Retina (tissue), 1 donor: ENCODE measurements at regions not wholly inside any gene's neighbourhood (a gene's known extent, or its start where the extent isn't known, plus 50 kb on each side); places are given as distances from the start of the nearest gene placed in this dataset.
A peak's percentile ranks its signal among the peaks of the same experiment; 100 is the strongest.
"Not testable (repeated sequence)": the region's sequence is repeated elsewhere in the genome, so short reads cannot be mapped to it uniquely, and the experiment has no call there.

Source experiments
- DNase-seq: peaks from one replicate; pipeline ENCODE4 v3.0.0-alpha.2; 2016

DNA sequence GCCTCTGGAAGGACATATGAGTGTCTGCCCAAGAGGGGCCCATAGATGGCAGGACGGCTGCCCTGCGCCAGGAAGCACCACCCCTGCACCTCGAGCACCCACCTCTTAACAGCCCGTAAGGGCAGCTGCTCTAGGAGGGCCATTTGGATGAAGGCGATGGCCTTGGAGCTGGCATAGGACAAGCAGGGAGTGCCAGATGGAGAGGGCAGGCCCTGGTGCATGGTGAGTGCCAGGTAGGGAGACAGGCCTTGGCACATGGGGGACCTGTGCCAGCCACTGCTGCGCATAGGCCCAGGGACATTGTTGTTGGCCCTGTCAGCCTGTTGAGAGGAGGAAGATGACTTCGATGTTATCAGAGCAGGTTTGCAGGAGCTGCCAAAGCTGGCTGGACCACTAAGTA lies 134.2 kb downstream of the SLC25A46 start:
- no peak for DNase-seq

DNA sequence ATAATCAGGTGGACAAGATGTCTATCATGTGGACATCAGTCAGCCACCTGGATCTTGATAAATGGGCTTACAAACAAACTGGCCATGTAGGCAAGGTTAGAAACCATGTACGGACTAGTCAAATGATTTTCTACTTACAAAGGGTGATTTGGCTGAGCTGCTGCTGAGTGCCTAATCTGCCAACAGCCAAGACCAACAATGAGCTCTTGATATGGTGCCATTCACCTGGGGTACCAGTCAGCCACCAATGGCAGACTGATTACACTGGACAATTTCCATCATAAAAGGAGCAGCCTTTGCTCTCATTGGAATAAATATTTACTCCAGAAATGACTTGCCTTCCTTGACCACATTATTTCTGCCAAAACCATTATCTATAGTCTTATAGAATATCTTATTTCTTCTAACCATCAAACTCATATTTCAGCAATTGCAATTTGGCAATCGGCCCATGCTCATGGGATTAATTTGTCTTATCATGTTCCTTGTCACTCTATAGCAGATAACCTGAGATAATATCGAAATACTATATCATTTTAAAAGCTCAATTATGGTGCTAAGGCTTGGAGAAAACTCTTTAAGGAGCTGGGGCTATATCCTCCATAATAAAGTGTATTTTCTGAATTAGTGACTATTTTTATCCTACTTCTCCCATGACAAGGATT lies 135.1 kb downstream of the SLC25A46 start:
- no peak for DNase-seq

DNA sequence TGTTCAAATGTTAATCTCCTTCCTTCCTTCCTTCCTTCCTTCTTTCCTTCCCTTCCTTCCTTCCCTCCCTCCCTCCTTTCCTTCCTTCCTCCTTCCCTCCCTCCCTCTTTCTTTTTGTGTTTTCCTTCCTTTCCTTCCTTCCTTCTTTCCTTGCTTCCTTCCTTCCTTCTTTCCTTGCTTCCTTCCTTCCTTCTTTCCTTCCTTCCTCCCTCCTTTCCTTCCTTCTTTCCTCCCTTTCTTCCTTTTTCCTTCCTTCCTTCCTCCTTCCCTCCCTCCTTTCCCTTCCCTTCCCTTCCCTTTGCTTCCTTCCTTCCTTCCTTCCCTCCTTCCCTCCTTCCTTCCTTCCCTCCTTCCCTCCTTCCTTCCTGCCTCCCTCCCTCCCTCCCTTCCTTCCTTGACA lies 136.3 kb downstream of the SLC25A46 start:
- DNase-seq: not testable (repeated sequence)

DNA sequence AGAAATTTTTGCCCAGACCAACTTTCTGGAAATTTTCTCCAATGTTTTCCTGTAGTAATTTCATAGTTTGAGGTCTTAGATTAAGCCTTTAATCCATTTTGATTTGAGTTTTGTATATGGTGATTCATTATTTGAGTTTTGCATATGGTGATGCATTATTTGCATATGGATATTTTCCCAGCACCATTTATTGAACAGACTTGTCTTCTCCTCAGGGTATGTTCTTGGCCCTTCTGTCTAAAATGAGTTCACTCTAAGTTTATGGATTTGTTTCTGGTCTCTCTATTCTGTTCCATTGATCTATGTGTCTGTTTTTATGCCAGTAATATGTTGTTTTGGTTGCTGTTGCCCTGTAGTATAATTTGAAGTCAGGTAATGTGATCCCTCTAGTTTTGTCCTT lies 139.3 kb downstream of the SLC25A46 start:
- DNase-seq: no peak

DNA sequence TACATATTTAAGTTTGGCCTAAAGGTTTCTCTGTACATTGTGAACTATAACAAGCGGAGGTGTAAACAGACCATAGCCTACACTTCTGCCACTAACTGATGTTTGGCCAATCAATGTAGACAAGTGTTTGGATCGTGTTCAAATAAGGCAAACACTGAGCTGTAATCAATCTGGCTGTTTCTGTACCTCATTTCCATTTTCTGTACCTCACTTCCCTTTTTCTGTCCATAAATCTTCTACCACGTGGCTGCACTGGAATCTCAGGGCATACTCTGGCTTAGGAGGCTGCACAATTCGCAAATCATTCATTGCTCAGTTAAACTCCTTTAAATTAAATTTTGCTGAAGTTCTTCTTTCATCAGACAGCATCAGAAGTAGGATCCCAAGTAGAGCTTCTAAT lies 140.9 kb downstream of the SLC25A46 start:
- no peak for DNase-seq

DNA sequence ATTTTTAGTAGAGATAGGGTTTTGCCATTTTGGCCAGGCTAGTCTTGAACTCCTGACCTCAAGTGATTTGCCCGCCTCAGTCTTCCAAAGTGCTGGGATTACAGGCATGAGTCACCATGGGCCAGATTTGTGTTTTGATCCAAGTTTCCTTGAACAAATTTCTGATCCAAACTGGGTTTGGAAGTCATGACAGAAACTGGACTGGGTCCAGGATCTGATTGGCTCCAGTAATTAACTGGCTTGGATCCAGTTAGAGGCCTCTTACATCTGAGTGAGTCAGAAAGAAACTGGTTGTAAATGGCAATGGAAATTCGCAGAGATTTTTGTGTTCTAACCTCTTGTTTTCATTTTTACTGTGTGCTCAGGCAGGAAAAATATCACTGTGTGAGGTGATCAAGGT lies 141.6 kb downstream of the SLC25A46 start:
- DNase-seq: no peak

DNA sequence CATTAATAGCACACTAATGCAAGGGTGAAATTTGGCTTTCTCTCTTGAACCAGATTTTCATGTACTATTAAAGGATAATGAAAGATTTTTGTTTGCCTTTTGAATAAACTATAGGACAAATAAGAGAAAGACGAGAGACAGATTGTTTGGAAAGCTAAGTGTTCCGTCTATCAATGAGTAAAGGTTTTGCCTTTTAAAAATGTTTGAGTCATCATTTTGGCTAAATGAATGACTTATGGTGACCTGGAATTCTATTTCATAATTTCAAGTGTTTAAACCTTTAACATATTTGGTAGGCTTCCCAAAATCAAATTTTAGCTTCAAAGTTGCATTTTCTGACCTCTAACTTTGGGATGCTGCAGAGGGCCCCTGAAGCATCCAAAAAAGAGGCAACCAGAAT lies 145.2 kb downstream of the SLC25A46 start:
- DNase-seq: no peak

DNA sequence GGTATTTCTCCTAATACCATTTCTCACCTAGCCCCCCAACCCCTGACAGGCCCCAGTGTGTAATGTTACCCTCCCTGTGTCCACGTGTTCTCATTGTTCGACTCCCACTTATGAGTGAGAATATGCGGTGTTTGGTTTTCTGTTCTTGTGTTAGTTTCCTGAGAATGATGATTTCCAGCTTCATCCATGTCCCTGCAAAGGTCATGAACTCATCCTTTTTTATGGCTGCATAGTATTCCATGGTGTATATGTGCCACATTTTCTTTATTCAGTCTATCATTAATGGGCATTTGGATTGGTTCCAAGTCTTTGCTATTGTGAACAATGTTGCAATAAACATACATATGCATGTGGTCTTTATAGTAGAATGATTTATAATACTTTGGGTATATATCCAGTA lies 148.4 kb downstream of the SLC25A46 start:
- DNase-seq: not testable (repeated sequence)

DNA sequence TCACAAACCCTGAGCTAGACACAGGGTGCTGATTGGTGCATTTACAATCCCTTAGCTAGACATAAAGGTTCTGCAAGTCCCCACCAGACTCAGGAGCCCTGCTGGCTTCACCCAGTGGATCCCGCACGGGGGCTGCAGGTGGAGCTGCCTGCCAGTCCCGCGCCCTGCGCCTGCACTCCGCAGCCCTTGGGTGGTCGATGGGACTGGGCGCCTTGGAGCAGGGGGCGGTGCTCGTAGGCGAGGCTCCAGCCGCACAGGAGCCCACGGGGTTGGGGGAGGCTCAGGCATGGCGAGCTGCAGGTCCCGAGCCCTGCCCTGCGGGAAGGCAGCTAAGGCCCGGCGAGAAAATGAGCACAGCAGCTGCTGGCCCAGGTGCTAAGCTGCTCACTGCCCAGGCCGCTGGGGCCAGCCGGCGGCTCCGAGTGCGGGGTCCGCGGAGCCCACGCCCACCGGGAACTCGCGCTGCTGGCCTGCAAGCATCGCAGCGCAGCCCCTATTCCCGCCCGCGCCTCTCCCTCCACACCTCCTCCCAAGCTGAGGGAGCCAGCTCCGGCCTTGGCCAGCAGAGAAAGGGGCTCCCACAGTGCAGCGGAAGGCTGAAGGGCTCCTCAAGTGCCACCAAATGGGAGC lies 155.2 kb downstream of the SLC25A46 start:
- DNase-seq: peak; percentile 28

DNA sequence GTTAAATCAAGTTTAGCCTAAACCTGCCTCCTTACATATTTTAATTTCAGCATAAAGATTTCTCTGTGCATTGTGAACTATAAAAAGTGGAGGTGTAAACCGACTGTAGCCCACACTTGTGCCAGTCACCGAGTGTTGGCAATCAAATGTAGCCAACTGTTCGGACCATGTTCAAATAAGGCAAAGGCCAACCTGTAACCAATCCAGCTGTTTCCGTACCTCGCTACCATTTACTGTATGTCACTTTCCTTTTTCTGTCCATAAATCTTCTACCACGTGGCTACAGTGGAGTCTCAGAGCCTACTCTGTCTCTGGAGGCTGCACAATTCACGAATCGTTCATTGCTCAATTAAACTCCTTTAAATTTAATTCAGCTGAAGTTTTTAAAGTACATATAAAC lies 156.0 kb downstream of the SLC25A46 start:
- no peak for DNase-seq

DNA sequence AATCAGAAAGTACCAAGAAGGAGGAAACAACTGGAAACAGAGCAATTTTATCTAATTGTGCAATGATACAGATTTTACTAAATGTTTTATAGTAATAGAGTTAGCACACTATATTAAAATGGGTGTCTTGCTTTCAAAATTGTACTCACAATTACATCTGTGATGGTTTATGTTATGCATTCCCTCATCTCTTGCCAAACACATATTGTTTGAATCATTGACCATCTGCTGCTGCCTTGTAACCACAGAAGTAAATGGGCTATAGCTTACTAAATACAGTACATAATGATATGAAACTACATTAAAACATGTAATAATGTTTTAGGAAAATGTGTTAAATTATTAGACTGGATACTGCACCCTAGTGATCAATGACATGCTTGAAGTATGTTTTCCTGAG lies 158.1 kb downstream of the SLC25A46 start:
- no peak for DNase-seq

DNA sequence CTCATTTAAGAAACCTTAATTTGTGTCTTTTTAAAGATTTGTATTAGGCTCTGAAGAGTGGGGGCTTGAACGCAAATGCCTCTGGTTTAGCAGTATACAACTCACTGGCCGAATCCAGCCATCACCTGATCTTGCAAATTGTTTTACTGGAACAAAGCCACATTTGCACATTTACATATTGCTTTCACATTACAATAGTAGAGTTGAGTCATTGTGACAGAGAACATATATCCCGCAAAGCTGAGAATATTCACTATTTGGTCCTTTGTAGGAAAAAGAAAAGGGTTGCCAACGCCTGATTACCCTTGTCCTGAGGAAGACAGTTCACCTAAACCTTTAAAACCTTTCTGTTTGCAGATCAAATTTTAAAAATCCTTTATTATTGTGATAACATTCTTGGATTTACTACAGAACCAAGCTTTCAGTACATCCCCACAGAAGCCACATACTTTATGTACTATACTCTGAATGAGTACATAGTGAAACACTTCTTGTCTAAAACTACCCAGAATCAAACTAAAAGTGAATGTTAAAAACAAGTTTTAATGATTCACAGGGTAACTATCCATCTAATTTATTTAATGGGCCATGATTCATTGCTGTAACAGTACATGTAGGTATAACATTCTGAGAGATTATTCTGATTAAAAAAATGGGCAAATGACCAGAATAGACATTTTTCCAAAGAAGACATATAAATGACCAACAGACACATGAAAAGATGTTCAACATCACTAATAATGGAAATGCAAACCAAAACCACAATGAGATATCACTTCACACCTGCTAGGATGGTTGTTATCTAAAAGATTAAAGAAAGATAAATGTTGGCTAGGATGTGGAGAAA lies 161.0 kb downstream of the SLC25A46 start:
- no peak for DNase-seq

DNA sequence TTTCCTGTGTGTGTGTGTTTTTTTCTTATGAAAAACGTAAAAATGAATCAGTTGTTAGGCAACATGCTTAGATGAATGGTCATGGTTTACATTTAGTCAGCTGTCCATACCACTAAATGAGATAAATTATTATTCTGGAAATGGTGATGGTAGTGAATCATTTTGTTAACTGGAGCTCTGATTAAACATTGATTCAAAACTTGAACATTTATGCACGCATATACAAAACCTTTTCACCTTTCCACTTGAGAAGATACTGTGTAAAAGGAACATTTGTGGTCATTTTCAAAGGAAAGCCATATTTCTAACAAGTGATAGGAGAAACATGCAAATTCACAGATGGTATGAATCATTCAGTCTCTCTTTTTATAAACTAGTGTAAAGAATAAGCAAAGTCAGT lies 162.0 kb downstream of the SLC25A46 start:
- DNase-seq: no peak

DNA sequence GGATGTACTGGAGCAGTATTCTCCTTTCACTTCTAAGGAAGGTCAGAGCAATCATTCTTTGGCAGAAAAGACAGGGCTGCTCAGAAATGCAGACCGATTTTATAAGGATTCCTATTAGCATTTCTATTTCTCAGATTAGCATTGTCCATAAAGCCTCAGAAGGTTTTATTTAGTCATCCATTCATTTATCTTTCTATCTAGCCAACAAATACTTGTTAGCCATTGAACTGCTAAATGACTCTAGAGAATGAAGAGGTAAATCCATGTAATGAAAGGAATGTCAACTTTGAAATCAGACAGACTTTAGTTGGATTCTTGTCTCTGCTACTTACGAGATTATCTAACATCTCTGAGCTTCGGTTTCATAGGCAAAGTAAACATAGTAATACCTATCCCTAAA lies 165.2 kb downstream of the SLC25A46 start:
- no peak for DNase-seq

DNA sequence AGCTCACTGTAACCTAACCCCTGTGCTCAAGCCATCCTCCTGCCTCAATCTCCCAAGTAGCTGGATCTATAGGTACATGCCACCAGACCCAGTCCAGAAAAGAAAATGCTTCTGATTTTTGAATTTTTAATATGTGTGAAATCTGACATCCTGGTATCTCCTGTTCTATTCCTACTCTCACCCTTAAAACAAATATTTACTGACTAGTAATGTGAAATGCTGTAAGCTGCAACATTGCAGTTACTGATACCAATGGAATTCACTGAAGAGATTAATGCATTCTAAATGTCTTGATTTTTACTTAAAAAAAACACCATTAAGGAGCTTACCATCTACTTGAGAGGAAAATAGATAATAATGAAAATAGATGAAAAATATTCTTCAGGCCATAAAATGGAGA lies 162.7 kb upstream of the TSLP start:
- no peak for DNase-seq

DNA sequence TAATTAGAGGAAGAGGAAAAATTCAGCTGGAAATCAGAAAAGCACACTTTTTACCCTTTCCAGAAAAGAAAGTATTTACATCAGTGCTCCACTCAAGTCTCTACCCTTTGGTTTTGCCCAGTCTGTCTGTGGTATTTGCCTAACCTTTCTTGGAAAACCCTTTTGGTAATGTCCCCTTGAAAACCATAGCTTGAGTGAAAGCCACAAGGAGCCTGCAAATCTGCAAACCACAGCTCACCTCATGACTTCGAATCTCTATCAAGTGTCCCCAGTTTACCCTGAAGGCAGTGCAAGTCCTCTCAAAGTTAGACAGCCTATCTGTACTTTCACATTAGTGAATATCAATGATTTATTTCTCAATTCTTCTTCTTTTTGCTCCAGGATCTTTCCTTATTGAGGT lies 162.1 kb upstream of the TSLP start:
- no peak for DNase-seq

DNA sequence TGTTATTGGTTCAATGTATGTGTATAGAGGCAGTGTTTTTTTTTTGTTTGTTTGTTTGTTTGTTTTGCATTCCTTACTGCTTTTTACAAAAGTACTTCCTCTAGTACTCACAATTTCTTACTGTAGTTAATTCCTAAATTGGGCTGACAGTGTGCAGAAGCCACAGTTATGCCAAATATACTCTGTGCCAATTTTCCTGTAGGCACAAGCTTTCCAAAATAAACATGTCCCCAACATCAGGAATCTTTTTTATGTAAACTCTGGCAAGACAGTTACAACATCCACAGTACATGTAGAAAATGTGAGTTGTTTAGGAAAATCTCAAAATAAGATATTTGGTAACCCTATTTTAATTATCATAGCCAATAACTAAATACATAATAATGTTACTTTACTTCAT lies 161.6 kb upstream of the TSLP start:
- DNase-seq: no peak

DNA sequence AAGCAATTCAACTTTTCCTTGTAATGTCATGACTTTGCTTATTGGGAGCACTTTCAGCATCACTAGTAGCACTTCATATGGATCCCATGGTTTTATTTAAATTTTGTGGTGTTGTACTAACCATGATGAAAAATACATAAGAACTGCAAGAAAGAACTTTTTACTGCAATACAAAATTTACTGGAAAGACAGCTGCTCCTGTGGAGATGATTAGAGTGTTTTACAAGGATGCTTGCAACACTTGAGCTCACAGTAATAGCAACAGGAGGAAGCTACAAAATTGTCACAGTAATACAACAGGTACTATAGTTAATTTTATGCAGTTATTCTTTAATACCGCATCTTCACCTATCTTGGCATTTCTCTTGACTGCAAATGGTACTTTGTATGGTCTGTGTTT lies 158.3 kb upstream of the TSLP start:
- no peak for DNase-seq

DNA sequence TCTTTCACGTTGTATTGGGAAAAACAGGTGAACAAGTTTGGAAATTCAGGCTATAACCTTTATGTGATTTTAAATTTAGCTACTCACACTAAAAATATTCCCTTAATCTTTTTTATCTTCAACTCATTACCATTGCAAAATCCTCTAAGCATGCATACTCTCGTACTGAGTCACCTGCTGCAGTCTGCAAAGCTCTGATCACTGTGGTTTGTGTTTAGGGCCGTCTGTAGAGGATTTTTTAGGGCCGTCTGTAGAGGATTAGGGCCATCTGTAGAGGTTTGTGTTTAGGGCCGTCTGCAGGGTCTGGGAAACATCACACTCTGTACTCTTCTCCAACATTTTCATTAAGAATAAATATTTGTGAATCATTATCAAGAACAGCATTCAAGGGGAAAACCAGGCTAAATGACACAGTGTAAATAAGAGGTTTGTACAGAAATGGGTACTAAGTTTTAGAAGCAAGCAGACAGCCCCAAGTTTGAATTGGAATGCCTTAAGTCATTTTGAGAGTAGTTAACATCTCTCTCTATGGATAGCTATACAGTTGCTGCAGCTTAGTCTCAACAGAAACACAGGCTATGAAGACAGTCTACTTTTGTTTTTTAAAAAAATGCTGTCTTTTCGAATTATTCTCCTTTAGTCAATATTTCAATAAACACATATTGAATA lies 155.0 kb upstream of the TSLP start:
- DNase-seq: no peak

DNA sequence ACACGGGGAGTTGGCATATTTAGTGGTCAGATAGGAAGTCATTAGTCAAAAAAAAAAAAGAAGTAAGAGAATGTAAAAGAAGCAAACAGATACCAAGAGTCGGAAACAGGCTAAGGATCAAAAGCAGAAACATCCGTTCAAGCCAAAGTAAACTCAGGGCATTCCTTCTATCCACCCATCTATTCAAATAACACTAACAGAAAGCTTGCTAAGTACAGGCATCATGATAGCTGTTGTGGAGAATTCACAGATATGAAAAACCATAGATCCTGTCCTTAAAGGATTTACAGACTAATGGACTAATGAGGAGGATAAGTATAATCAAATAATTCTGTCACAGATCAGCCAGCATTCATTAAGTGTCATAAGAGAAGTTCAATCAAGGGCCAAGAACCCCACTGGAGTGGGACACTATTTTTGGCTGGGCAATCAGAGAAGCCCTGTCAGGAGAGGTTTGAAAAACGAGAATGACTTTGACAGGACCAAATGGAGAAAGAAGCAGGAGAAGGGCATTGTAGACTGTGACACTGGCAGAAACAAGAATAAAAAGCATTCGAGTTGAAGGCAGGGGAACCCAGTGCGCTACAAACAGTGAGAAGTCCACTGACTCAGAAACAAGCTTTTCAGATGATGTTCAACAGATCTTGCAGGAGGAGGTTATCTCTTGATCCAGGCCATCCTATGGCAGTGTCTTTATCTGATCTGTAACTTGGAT lies 154.2 kb upstream of the TSLP start:
- DNase-seq: peak; percentile 3

DNA sequence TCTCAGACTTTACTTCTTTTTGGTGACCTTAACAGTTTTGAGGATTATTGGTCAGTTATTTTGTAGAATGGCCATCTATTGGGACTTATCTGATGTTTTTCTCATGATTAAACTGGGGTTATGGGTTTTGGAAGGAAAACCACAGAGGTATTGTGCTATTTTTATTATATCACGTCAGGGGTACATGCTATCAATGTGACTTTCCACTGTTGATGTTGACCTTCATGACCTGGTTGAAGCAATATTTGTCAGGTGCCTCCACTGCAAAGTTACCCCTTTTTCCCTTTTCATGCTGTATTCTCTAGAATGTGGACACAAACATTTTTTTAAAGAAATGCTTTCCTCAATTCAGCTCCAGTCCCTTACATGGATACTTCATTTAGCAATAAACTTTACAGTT lies 152.8 kb upstream of the TSLP start:
- DNase-seq: no peak

DNA sequence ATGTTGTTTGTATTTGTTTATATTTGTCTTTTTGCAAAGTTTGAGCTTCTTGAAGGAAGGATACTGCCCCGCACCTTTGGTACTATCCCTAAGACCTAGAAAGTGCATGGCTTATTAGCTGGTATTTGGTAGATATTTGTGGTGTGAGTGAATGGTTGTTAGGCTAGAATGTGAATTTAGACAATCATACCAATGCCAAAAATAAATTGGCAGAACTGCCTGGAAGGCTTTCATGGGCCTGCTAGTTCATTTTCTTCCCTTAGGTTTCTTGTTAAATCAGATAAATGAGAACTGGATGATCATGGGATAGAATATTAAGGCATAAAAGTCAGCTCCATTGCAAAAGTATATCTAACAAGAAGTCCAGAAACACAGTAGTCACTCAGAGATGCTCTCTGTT lies 147.5 kb upstream of the TSLP start:
- no peak for DNase-seq

DNA sequence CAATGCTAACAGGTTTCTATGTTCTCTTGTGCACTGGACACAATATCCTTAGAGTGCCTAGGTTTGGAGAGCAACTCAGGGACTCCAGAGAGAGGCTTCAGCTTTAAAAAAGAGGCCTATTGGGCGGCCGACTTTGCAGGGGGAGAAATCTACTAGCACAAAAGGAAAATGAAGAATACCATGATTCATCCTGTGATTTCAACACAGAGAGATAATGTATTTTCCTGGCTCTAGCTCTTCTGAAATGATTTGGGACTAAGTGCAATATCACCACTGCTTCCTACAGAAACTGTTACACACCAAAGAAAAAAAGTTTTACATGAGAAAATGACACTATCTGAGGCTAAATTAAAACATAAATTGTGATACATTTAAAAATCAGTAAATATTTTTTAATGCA lies 146.1 kb upstream of the TSLP start:
- no peak for DNase-seq
